Small intestine (tissue), 7 donors: ENCODE measurements at regions not wholly inside any gene's neighbourhood (a gene's known extent, or its start where the extent isn't known, plus 50 kb on each side); places are given as distances from the start of the nearest gene placed in this dataset.

Experiments
- DNase-seq, 2 donors: peaks; one replicate each; pipeline versions ENCODE4 v3.0.0 to v3.0.0-alpha.2; 2013
- FAIRE-seq: peaks from 2 replicates; lab custom pipeline; 2012; peaks lifted over from hg19 to GRCh38; lab: Jason Lieb, UNC
- H3K27ac ChIP-seq, 3 donors: one replicate each; pipeline ENCODE4 v1.5.1; 2013; ENCODE audit warnings: low read length in 2 of 3, mild to moderate bottlenecking in 2 of 3, control low read depth in 1 of 3, inconsistent platforms in 1 of 3, low read depth in 1 of 3, moderate library complexity in 1 of 3
- H3K27me3 ChIP-seq, 3 donors: one replicate each; pipeline ENCODE4 v1.6.1; 2013; ENCODE audit warnings: low read length in 3 of 3, inconsistent platforms in 1 of 3; ENCODE audit not compliant: control insufficient read depth in 3 of 3, insufficient read depth in 3 of 3
- H3K36me3 ChIP-seq, 3 donors: one replicate each; pipeline ENCODE4 v1.6.1; 2013; ENCODE audit warnings: low read length in 3 of 3, inconsistent platforms in 1 of 3, low read depth in 1 of 3, mild to moderate bottlenecking in 1 of 3, moderate library complexity in 1 of 3; ENCODE audit not compliant: control insufficient read depth in 3 of 3, insufficient read depth in 2 of 3
- H3K4me1 ChIP-seq, 3 donors: one replicate each; pipeline ENCODE4 v1.6.1; 2013; ENCODE audit warnings: low read length in 2 of 3, inconsistent platforms in 1 of 3, low read depth in 1 of 3, mild to moderate bottlenecking in 1 of 3, moderate library complexity in 1 of 3; ENCODE audit not compliant: control insufficient read depth in 3 of 3, insufficient read depth in 2 of 3
- H3K4me3 ChIP-seq, 3 donors: one replicate each; pipeline ENCODE4 v1.5.1; 2013; ENCODE audit warnings: low read length in 3 of 3, control low read depth in 1 of 3, inconsistent platforms in 1 of 3, low read depth in 1 of 3, mild to moderate bottlenecking in 1 of 3, moderate library complexity in 1 of 3
- H3K9me3 ChIP-seq, 2 donors: one replicate each; pipeline ENCODE4 v1.6.1; 2013; ENCODE audit warnings: low read depth in 1 of 2, low read length in 1 of 2; ENCODE audit not compliant: control insufficient read depth in 2 of 2, insufficient read depth in 1 of 2
- WGBS, 3 donors: extraction: QIAGEN DNeasy Blood & Tissue Kit; methylation state at CpG; one replicate each; pipeline ENCODE4 v1.1.7; 2013; 5-methylcytosine and 5-hydroxymethylcytosine counted together
- donor health status: healthy with polysubstance abuse.
- donor health status: control.
- donor health status: control.
- donor health status: Bipolar disorder and iron deficiency.
- donor health status: healthy.

- H3K4me3 ChIP-seq = no peak overlapping the region
- no peaks in the 10 kb centered on the region for H3K36me3 ChIP-seq
- no peak for FAIRE-seq
- H3K27me3 ChIP-seq = no peaks in the 10 kb centered on the region
- no peaks in the 10 kb centered on the region for H3K4me1 ChIP-seq
- 72 to 75% (median 73%) methylated on average over 9 of the region's 9 CpGs for WGBS, 3 donors
- H3K27ac ChIP-seq = no peak overlapping the region
- DNase-seq = no peak
- H3K9me3 ChIP-seq = no peaks in the 10 kb centered on the region
Observed at GRCh38 chr7:55275291-55276200, 89.6 kb upstream of the LANCL2 start.

- H3K27me3 ChIP-seq = no peaks in the 10 kb centered on the region
- H3K4me3 ChIP-seq = no peak overlapping the region
- H3K27ac ChIP-seq = no peak overlapping the region
- H3K4me1 ChIP-seq = no peaks in the 10 kb centered on the region
- FAIRE-seq (no peak), DNase-seq (no peak)
- 79 to 83% (median 81%) methylated on average over 9 of the region's 9 CpGs for WGBS, 3 donors
- no peaks in the 10 kb centered on the region for H3K36me3 ChIP-seq
- no peaks in the 10 kb centered on the region for H3K9me3 ChIP-seq
Observed at GRCh38 chr7:55276572-55277295, 88.4 kb upstream of the LANCL2 start.

- FAIRE-seq (no peak), DNase-seq (no peak)
- H3K27ac ChIP-seq = no peak overlapping the region
- 68 to 78% (median 77%) methylated on average over 6 of the region's 6 CpGs for WGBS, 3 donors
- no peaks in the 10 kb centered on the region for H3K36me3 ChIP-seq
- no peaks in the 10 kb centered on the region for H3K9me3 ChIP-seq
- H3K4me1 ChIP-seq = no peaks in the 10 kb centered on the region
- no peaks in the 10 kb centered on the region for H3K27me3 ChIP-seq
- no peak overlapping the region for H3K4me3 ChIP-seq
Observed at GRCh38 chr7:55277916-55278315, 87.2 kb upstream of the LANCL2 start.

GRCh38 chr7:55278321-55278720 is 86.8 kb upstream of the LANCL2 start:
- no peaks in the 10 kb centered on the region for H3K9me3 ChIP-seq
- no peak overlapping the region for H3K4me3 ChIP-seq
- no peak for DNase-seq
- no peak for FAIRE-seq
- H3K36me3 ChIP-seq = no peaks in the 10 kb centered on the region
- no peak overlapping the region for H3K27ac ChIP-seq
- H3K27me3 ChIP-seq = no peaks in the 10 kb centered on the region
- H3K4me1 ChIP-seq = no peaks in the 10 kb centered on the region
- 75 to 84% (median 82%) methylated on average over 9 of the region's 9 CpGs for WGBS, 3 donors

- Histone ChIP-seq H3K27me3 (no peaks in the 10 kb centered on the region), H3K4me3 (no peak overlapping the region), H3K36me3 (no peaks in the 10 kb centered on the region), H3K9me3 (no peaks in the 10 kb centered on the region), H3K4me1 (no peaks in the 10 kb centered on the region), H3K27ac (no peak overlapping the region)
- FAIRE-seq (no peak), DNase-seq (no peak)
- WGBS, 3 donors = 81 to 82% (median 82%) methylated on average over 14 of the region's 14 CpGs
Observed at GRCh38 chr7:55279080-55279845, 85.9 kb upstream of the LANCL2 start.

GRCh38 chr7:55280031-55280454 is 85.1 kb upstream of the LANCL2 start:
- FAIRE-seq = no peak
- 1 to 9% (median 4%) methylated on average over 3 of the region's 3 CpGs for WGBS, 3 donors
- no peak overlapping the region for H3K27ac ChIP-seq

GRCh38 chr7:55285665-55286064 is 79.5 kb upstream of the LANCL2 start:
- no peaks in the 10 kb centered on the region for H3K36me3 ChIP-seq
- no peak overlapping the region for H3K4me3 ChIP-seq
- FAIRE-seq (no peak), DNase-seq (no peak)
- whole genome bisulfite sequencing, 3 donors = 93 to 95% (median 94%) methylated on average over 2 of the region's 2 CpGs
- no peaks in the 10 kb centered on the region for H3K9me3 ChIP-seq
- H3K4me1 ChIP-seq = no peaks in the 10 kb centered on the region
- H3K27me3 ChIP-seq = no peaks in the 10 kb centered on the region
- H3K27ac ChIP-seq = no peak overlapping the region

More at GRCh38 chr7:55280031-55280454, 85.1 kb upstream of the LANCL2 start:
- Histone ChIP-seq H3K9me3 (no peaks in the 10 kb centered on the region), H3K27me3 (no peaks in the 10 kb centered on the region), H3K4me1 (no peaks in the 10 kb centered on the region), H3K36me3 (no peaks in the 10 kb centered on the region), H3K4me3 (no peak overlapping the region)
- peak; percentile 69 to 81 for DNase-seq

- no peak overlapping the region for H3K4me3 ChIP-seq
- 67 to 73% (median 69%) methylated on average over 3 of the region's 3 CpGs for WGBS, 3 donors
- H3K27ac ChIP-seq = no peak overlapping the region
- H3K9me3 ChIP-seq = no peaks in the 10 kb centered on the region
- no peak for FAIRE-seq
- H3K36me3 ChIP-seq = no peaks in the 10 kb centered on the region
- H3K4me1 ChIP-seq = no peaks in the 10 kb centered on the region
- DNase-seq = no peak
- no peaks in the 10 kb centered on the region for H3K27me3 ChIP-seq
Observed at GRCh38 chr7:55286666-55287065, 78.5 kb upstream of the LANCL2 start.
